Parathyroid adenoma (tissue), 2 donors: ENCODE measurements at regions not wholly inside any gene's neighbourhood (a gene's known extent, or its start where the extent isn't known, plus 50 kb on each side); places are given as distances from the start of the nearest gene placed in this dataset.

Source experiments
- H2AFZ ChIP-seq: fragments of 300-600 bp; sonication (generic); one replicate; pipeline ENCODE4 v1.7.0; 2017; ENCODE audit warnings: antibody characterized with exemption, mild to moderate bottlenecking
- H3K27ac ChIP-seq: fragments of 300-600 bp; sonication (generic); one replicate; pipeline ENCODE4 v1.7.0; 2017
- H3K27me3 ChIP-seq: fragments of 300-600 bp; sonication (generic); one replicate; pipeline ENCODE4 v1.7.0; 2017; ENCODE audit warnings: low read length; ENCODE audit not compliant: control insufficient read depth, insufficient read depth
- H3K36me3 ChIP-seq: fragments of 300-600 bp; sonication (generic); one replicate; pipeline ENCODE4 v1.7.0; 2017; ENCODE audit warnings: low read length; ENCODE audit not compliant: control insufficient read depth, insufficient read depth
- H3K4me1 ChIP-seq: fragments of 300-600 bp; sonication (generic); one replicate; pipeline ENCODE4 v1.7.0; 2017; ENCODE audit warnings: control low read depth
- H3K4me2 ChIP-seq: fragments of 300-600 bp; sonication (generic); one replicate; pipeline ENCODE4 v1.7.0; 2017; ENCODE audit warnings: low read length
- H3K4me3 ChIP-seq: fragments of 300-600 bp; sonication (generic); one replicate; pipeline ENCODE4 v1.7.0; 2017; ENCODE audit warnings: low read depth, low read length
- H3K79me2 ChIP-seq: fragments of 300-600 bp; sonication (generic); one replicate; pipeline ENCODE4 v1.7.0; 2017; ENCODE audit warnings: control low read depth
- H3K9ac ChIP-seq: fragments of 300-600 bp; sonication (generic); one replicate; pipeline ENCODE4 v1.7.0; 2017; ENCODE audit warnings: mild to moderate bottlenecking
- H3K9me3 ChIP-seq: fragments of 300-600 bp; sonication (generic); one replicate; pipeline ENCODE4 v1.7.0; 2017; ENCODE audit warnings: low read length; ENCODE audit not compliant: control insufficient read depth
- TF ChIP-seq, protein P1 (sequence below): fragments of 300-600 bp; sonication (generic); IDR thresholded peaks from one replicate; pipeline ENCODE4 v1.7.0; 2017; ENCODE audit warnings: antibody characterized with exemption, mild to moderate bottlenecking
- donor health status: primary hyperparathyroidism.

DNA sequence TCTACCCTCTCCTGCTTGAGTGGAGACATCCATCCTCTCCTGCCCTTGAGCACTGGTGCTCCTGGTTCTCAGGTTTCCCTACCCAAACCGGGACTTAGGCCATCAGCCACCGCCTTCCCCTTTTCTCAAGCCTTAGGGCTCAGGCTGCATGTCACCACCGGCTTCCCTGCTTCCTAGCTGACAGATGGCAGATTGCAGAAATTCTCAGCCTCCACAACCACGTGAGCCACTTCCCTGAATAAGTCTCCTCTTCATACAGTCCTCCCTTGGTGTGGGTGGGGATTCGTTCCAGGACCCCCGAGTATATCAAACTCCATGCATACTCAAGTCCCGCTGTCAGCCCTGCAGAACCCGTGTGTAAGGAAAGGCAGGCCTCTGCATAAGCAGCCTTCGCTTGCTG is 203.5 kb upstream of the ZNF32 start:
- TF ChIP-seq, protein P1, sequence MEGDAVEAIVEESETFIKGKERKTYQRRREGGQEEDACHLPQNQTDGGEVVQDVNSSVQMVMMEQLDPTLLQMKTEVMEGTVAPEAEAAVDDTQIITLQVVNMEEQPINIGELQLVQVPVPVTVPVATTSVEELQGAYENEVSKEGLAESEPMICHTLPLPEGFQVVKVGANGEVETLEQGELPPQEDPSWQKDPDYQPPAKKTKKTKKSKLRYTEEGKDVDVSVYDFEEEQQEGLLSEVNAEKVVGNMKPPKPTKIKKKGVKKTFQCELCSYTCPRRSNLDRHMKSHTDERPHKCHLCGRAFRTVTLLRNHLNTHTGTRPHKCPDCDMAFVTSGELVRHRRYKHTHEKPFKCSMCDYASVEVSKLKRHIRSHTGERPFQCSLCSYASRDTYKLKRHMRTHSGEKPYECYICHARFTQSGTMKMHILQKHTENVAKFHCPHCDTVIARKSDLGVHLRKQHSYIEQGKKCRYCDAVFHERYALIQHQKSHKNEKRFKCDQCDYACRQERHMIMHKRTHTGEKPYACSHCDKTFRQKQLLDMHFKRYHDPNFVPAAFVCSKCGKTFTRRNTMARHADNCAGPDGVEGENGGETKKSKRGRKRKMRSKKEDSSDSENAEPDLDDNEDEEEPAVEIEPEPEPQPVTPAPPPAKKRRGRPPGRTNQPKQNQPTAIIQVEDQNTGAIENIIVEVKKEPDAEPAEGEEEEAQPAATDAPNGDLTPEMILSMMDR: no peak
- Histone ChIP-seq H3K4me2 (no peak overlapping the region), H3K27ac (no peak overlapping the region), H3K9me3 (no peaks in the 10 kb centered on the region), H3K4me3 (no peak overlapping the region), H2AFZ (no peak overlapping the region), H3K4me1 (no peaks in the 10 kb centered on the region), H3K9ac (no peak overlapping the region), H3K27me3 (no peaks in the 10 kb centered on the region), H3K36me3 (no peaks in the 10 kb centered on the region), H3K79me2 (no peaks in the 10 kb centered on the region)

DNA sequence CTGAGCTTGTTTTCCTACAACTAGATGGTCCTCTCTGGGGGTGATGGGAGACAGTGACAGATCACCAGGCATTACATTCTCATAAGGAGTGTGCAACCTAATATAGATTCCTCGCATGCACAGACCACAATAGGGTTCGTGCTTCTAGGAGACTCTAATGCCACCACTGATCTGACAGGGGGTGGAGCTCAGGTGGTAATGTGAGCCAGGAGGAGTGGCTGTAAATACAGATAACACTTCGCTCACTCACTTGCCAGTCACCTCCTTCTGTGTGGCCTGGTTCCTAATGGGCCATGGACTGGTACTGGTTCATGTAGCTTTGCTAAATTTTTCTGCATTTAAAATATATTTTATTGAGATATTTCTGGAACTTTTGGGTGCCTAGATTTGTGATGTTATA is 202.3 kb upstream of the ZNF32 start:
- Histone ChIP-seq H2AFZ (no peak overlapping the region), H3K27ac (no peak overlapping the region), H3K36me3 (no peaks in the 10 kb centered on the region), H3K27me3 (no peaks in the 10 kb centered on the region), H3K79me2 (no peaks in the 10 kb centered on the region), H3K4me2 (no peak overlapping the region), H3K9me3 (no peaks in the 10 kb centered on the region), H3K9ac (no peak overlapping the region), H3K4me3 (no peak overlapping the region), H3K4me1 (no peaks in the 10 kb centered on the region)
- TF ChIP-seq, protein P1: no peak

DNA sequence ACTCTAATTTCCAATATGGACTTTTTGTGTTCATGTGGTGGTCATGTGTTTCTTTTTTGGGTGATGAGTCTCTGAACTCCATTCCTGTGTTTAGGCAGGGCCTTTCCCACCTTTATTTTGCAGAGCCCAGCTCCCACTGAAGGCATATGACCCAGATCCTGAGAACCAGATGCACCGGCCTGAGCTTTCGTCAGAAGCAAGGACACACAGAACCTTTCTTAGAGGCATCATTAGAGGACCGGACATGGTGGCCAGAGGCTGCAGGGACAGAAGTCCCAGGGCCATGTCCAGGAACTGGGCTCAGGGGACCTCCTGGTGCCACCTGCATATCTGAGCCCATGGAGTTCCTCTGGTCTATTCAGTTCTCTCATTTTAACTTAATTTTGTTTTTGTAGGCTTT is 200.9 kb upstream of the ZNF32 start:
- no peaks in the 10 kb centered on the region for H3K4me1 ChIP-seq
- H3K79me2 ChIP-seq: no peaks in the 10 kb centered on the region
- H2AFZ ChIP-seq: no peak overlapping the region
- TF ChIP-seq, protein P1: no peak
- H3K27me3 ChIP-seq: no peaks in the 10 kb centered on the region
- no peaks in the 10 kb centered on the region for H3K9me3 ChIP-seq
- no peak overlapping the region for H3K4me2 ChIP-seq
- no peak overlapping the region for H3K9ac ChIP-seq
- no peak overlapping the region for H3K27ac ChIP-seq
- H3K4me3 ChIP-seq: no peak overlapping the region
- no peaks in the 10 kb centered on the region for H3K36me3 ChIP-seq

DNA sequence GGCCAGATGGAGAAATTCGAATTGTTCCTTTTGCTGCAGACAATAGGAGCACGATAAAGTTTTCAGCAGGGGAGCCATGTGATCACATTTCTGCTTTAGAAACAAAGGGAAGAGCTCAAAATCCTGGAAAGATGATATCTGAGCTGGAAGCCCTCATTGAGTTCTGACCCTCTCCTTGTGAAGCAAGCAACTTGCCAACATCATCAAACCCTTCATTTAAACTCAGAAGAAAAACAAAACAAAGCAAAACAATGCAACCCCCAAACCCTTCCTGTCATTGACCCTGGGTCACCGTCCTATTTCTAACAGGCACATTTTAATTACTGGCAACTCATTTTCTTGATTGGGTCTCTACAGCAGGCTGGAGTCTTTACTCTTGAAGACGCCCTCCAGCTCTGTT is 198.3 kb upstream of the ZNF32 start:
- Histone ChIP-seq H3K9ac (no peak overlapping the region), H3K27me3 (no peaks in the 10 kb centered on the region), H3K36me3 (no peaks in the 10 kb centered on the region), H3K4me1 (no peaks in the 10 kb centered on the region), H2AFZ (no peak overlapping the region), H3K79me2 (no peaks in the 10 kb centered on the region), H3K9me3 (no peaks in the 10 kb centered on the region), H3K27ac (peak overlapping the region; percentile 31), H3K4me2 (no peak overlapping the region), H3K4me3 (no peak overlapping the region)
- TF ChIP-seq, protein P1: no peak

DNA sequence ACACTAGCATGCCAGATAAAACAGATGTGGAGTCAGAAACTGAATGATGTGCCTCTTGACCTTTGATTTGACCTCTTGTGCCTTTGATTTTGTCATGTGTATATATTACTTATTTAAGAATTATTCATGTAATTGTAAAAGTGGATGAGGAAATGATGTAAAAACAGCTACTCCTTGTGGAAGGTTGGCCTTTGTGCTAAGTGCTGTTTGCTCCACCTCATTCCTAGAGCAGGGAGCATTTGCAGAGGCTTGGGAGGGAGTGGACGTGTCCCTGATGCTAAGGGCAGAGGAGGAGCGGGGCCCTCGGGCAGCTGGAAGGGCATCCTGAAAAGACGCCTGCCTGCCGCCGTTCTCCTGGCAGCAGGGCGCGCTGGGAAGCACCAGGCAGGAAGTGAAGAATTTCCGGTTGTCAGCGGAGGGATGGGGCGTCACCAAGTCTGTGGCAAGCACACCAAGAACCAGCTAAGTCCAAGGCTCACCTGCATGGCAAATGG is 197.6 kb upstream of the ZNF32 start:
- TF ChIP-seq, protein P1: no peak
- Histone ChIP-seq H3K4me2 (no peak overlapping the region), H3K36me3 (no peaks in the 10 kb centered on the region), H3K27me3 (no peaks in the 10 kb centered on the region), H2AFZ (no peak overlapping the region), H3K9me3 (no peaks in the 10 kb centered on the region), H3K4me1 (no peaks in the 10 kb centered on the region), H3K27ac (peak overlapping the region; percentile 27), H3K79me2 (no peaks in the 10 kb centered on the region), H3K9ac (no peak overlapping the region), H3K4me3 (no peak overlapping the region)
